WTC11 (cell line): ENCODE measurements at regions not wholly inside any gene's neighbourhood (a gene's known extent, or its start where the extent isn't known, plus 50 kb on each side); places are given as distances from the start of the nearest gene placed in this dataset.

Source experiments
- ATAC-seq: fragments of 200-7000 bp; cut with Tn5 transposase; 2 replicates; pipeline ENCODE4 v1.10.0; 2021; ENCODE audit warnings: mild to moderate bottlenecking, moderate library complexity
- CTCF ChIA-PET: fragments of 300-600 bp; sonication (Branson Sonifier 250); formaldehyde crosslinking; loops from one replicate; lab custom pipeline; 2021; ENCODE audit warnings: antibody characterized with exemption; lab: Charles Lee
- POLR2A ChIA-PET: fragments of 350-600 bp; sonication (Branson Sonifier 250); formaldehyde crosslinking; loops from one replicate; lab custom pipeline; 2021; ENCODE audit warnings: antibody characterized with exemption; lab: Charles Lee
- DNase-seq: peaks from one replicate; pipeline ENCODE4 v3.0.0; 2021; ENCODE audit warnings: low spot score
- H3K27ac Mint-ChIP-seq: 2 replicates; pipeline ENCODE4 v1.8.0; 2021; ENCODE audit warnings: mixed read lengths
- H3K27me3 Mint-ChIP-seq: 2 replicates; pipeline ENCODE4 v1.8.0; 2021; ENCODE audit warnings: low read depth, mild to moderate bottlenecking, moderate library complexity, mixed read lengths
- H3K36me3 Mint-ChIP-seq: 2 replicates; pipeline ENCODE4 v1.8.0; 2021; ENCODE audit warnings: mixed read lengths
- H3K4me1 Mint-ChIP-seq: 2 replicates; pipeline ENCODE4 v1.8.0; 2022; ENCODE audit warnings: mixed read lengths
- H3K4me3 Mint-ChIP-seq: 2 replicates; pipeline ENCODE4 v1.8.0; 2021; ENCODE audit warnings: mild to moderate bottlenecking, moderate library complexity, mixed read lengths
- H3K9me3 Mint-ChIP-seq: 2 replicates; pipeline ENCODE4 v1.8.0; 2021; ENCODE audit warnings: mixed read lengths
- ELF4 ChIP-seq: sonication (generic); formaldehyde crosslinking; IDR thresholded peaks from 2 replicates; pipeline ENCODE4 v1.8.1; 2022; ENCODE audit warnings: low read depth, mild to moderate bottlenecking, moderate library complexity, missing genetic modification reagents
- ESRRA ChIP-seq: sonication (generic); formaldehyde crosslinking; IDR thresholded peaks from 2 replicates; pipeline ENCODE4 v1.8.1; 2022; ENCODE audit warnings: mild to moderate bottlenecking, missing genetic modification reagents, borderline replicate concordance
- GTF2I ChIP-seq: fragments of 250-450 bp; sonication (Bioruptor Pico); conservative IDR thresholded peaks from 2 replicates; pipeline ENCODE4 v1.4.0; 2021; ENCODE audit warnings: mild to moderate bottlenecking
- HMGA2 ChIP-seq: fragments of 250-450 bp; sonication (Bioruptor Pico); IDR thresholded peaks from 2 replicates; pipeline ENCODE4 v1.4.0; 2021; ENCODE audit warnings: mild to moderate bottlenecking, moderate library complexity
- JUN ChIP-seq: sonication (generic); formaldehyde crosslinking; IDR thresholded peaks from 2 replicates; pipeline ENCODE4 v1.8.0; 2023; ENCODE audit warnings: mild to moderate bottlenecking, missing genetic modification reagents
- KAT7 ChIP-seq: sonication (generic); formaldehyde crosslinking; IDR thresholded peaks from 2 replicates; pipeline ENCODE4 v1.8.1; 2023; ENCODE audit warnings: missing genetic modification reagents, mild to moderate bottlenecking, borderline replicate concordance
- NFATC4 ChIP-seq: fragments of 250-450 bp; sonication (Bioruptor Pico); IDR thresholded peaks from 2 replicates; pipeline ENCODE4 v1.9.0; 2021; ENCODE audit warnings: mild to moderate bottlenecking
- NR3C1 ChIP-seq: sonication (generic); formaldehyde crosslinking; conservative IDR thresholded peaks from 2 replicates; pipeline ENCODE4 v1.8.1; 2023; ENCODE audit warnings: low read depth, mild to moderate bottlenecking, missing genetic modification reagents
- SMAD3 ChIP-seq: sonication (generic); formaldehyde crosslinking; IDR thresholded peaks from 2 replicates; pipeline ENCODE4 v1.8.0; 2022; ENCODE audit warnings: missing genetic modification reagents, mild to moderate bottlenecking, borderline replicate concordance
- SOX15 ChIP-seq: fragments of 250-450 bp; sonication (Bioruptor Pico); IDR thresholded peaks from 2 replicates; pipeline ENCODE4 v1.9.0; 2021; ENCODE audit warnings: mild to moderate bottlenecking
- SP1 ChIP-seq: sonication (generic); formaldehyde crosslinking; conservative IDR thresholded peaks from 2 replicates; pipeline ENCODE4 v1.8.1; 2022; ENCODE audit warnings: missing genetic modification reagents
- TEAD1 ChIP-seq: sonication (generic); formaldehyde crosslinking; IDR thresholded peaks from 2 replicates; pipeline ENCODE4 v1.8.0; 2022; ENCODE audit warnings: mild to moderate bottlenecking, missing genetic modification reagents
- TP53 ChIP-seq: sonication (generic); formaldehyde crosslinking; IDR thresholded peaks from 2 replicates; pipeline ENCODE4 v1.8.1; 2023; ENCODE audit warnings: mild to moderate bottlenecking, missing genetic modification reagents
- ZNF138 ChIP-seq: sonication (generic); formaldehyde crosslinking; conservative IDR thresholded peaks from 2 replicates; pipeline ENCODE4 v1.8.1; 2022; ENCODE audit warnings: mild to moderate bottlenecking, moderate library complexity, missing genetic modification reagents
- ZNF263 ChIP-seq: sonication (generic); formaldehyde crosslinking; IDR thresholded peaks from 2 replicates; pipeline ENCODE4 v1.8.1; 2022; ENCODE audit warnings: low read depth, mild to moderate bottlenecking, moderate library complexity, missing genetic modification reagents
- TF ChIP-seq, protein P1 (sequence below): sonication (generic); formaldehyde crosslinking; IDR thresholded peaks from 2 replicates; pipeline ENCODE4 v1.8.1; 2022; ENCODE audit warnings: low read depth, mild to moderate bottlenecking, moderate library complexity, missing genetic modification reagents, borderline replicate concordance
- TF ChIP-seq, protein P2 (sequence below): fragments of 200-600 bp; IDR thresholded peaks from 2 replicates; pipeline ENCODE4 v1.8.0; 2022; ENCODE audit warnings: antibody characterized with exemption
- TF ChIP-seq, protein P3 (sequence below): fragments of 250-450 bp; sonication (Bioruptor Pico); IDR thresholded peaks from 2 replicates; pipeline ENCODE4 v1.9.0; 2021; ENCODE audit warnings: mild to moderate bottlenecking, borderline replicate concordance
- TF ChIP-seq, protein P4 (sequence below): sonication (generic); formaldehyde crosslinking; IDR thresholded peaks from 2 replicates; pipeline ENCODE4 v1.8.1; 2023; ENCODE audit warnings: mild to moderate bottlenecking, missing genetic modification reagents, moderate library complexity
- TF ChIP-seq, protein P5 (sequence below): sonication (generic); formaldehyde crosslinking; IDR thresholded peaks from 2 replicates; pipeline ENCODE4 v1.8.1; 2022; ENCODE audit warnings: mild to moderate bottlenecking, moderate library complexity, missing genetic modification reagents

DNA sequence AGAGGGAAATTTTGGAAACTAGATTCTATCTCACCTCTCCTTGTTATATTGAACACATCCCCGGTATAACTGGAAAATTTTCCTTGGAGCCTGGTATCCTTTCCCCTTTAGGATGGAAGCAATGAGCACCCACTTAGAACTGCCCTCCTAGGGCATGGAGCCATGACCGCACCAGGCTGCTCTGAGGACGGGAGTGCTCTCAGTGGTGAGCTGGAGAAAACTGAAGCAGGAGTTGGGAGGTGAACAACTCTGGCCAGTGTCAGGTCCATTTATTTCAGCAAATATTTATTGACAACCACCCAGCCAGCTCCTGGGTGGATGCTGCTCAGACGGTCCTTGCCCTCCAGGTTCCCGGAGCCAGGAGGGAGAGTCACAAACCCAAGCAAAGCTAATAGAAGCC, 278.1 kb downstream of the WDR11 start (continued):
- TF ChIP-seq SMAD3 (CRISPR knock-in tag), result no peak

DNA sequence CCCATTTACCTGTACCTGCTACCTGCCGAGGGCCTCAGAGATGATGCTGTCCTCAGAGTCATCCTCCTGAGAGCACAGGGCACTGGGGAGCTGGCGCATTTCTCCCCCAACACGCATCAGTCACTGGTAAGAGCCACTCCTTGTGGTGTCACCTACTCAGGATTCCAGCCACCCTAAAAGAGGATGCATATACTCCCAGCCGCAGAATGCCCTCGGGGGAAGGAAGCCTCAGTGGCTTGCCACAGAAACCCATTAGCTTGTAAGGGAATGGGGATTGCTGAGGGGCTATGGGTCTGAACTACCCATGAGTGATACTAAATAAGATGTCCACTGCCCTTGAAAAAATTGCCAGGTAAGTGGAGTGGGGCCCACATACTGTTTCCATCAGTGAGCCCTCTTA, 279.2 kb downstream of the WDR11 start:
- Mint-ChIP-seq H3K27ac (no peak overlapping the region), H3K36me3 (no peaks in the 10 kb centered on the region)
- CTCF ChIA-PET, result interaction anchor here (2.1 kb wide), 1 partner anchor 181 kb away, joined by 8 read pairs; no protein-coding TSS in a partner anchor
- TF ChIP-seq NR3C1 (CRISPR knock-in tag), result no peak
- no peak for TF ChIP-seq NFATC4 (CRISPR knock-in tag)
- TF ChIP-seq, protein P1, sequence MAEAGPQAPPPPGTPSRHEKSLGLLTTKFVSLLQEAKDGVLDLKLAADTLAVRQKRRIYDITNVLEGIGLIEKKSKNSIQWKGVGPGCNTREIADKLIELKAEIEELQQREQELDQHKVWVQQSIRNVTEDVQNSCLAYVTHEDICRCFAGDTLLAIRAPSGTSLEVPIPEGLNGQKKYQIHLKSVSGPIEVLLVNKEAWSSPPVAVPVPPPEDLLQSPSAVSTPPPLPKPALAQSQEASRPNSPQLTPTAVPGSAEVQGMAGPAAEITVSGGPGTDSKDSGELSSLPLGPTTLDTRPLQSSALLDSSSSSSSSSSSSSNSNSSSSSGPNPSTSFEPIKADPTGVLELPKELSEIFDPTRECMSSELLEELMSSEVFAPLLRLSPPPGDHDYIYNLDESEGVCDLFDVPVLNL, result no peak
- no peak for TF ChIP-seq GTF2I (CRISPR knock-in tag)
- TF ChIP-seq SP1 (CRISPR knock-in tag), result no peak
- TF ChIP-seq ESRRA (CRISPR knock-in tag), result no peak
- TF ChIP-seq ZNF138 (CRISPR knock-in tag), result no peak
- TF ChIP-seq, protein P2, sequence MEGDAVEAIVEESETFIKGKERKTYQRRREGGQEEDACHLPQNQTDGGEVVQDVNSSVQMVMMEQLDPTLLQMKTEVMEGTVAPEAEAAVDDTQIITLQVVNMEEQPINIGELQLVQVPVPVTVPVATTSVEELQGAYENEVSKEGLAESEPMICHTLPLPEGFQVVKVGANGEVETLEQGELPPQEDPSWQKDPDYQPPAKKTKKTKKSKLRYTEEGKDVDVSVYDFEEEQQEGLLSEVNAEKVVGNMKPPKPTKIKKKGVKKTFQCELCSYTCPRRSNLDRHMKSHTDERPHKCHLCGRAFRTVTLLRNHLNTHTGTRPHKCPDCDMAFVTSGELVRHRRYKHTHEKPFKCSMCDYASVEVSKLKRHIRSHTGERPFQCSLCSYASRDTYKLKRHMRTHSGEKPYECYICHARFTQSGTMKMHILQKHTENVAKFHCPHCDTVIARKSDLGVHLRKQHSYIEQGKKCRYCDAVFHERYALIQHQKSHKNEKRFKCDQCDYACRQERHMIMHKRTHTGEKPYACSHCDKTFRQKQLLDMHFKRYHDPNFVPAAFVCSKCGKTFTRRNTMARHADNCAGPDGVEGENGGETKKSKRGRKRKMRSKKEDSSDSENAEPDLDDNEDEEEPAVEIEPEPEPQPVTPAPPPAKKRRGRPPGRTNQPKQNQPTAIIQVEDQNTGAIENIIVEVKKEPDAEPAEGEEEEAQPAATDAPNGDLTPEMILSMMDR, result no peak
- no peak for TF ChIP-seq TEAD1 (CRISPR knock-in tag)
- TF ChIP-seq TP53, result no peak
- no peak for TF ChIP-seq HMGA2
- TF ChIP-seq, all 79 proteins: peak for 0
- ATAC-seq (no peak), DNase-seq (no peak)
- Mint-ChIP-seq H3K4me1 (no peaks in the 10 kb centered on the region), H3K27me3 (no peaks in the 10 kb centered on the region), H3K4me3 (no peak overlapping the region), H3K9me3 (no peaks in the 10 kb centered on the region)
- POLR2A ChIA-PET, result no interaction called here

DNA sequence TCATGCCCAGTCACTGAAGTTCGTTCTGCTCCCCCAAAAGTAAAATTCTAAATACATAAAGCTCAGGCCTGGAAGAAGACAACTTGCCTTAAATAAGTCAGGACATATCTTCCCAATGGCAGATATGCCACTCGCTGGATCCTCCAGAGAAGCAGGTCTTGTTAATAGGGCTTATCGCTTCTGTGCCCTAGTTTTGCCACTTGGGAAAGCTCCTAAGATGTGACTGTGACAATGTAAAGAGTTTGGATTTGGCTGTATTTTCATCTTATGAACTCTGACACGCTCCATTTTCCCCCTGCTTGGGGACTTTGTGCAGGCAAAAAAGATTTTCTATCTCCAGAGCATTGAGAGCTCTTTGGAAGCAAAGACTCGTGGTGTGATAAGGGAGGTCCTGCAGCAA, 279.9 kb downstream of the WDR11 start:
- CTCF ChIA-PET, result interaction anchor here (2.1 kb wide), 1 partner anchor 182 kb away, joined by 8 read pairs; no protein-coding TSS in a partner anchor
- Mint-ChIP-seq H3K9me3 (no peaks in the 10 kb centered on the region), H3K4me3 (no peak overlapping the region)
- ATAC-seq, result no peak
- no peak for TF ChIP-seq ELF4 (CRISPR knock-in tag)
- TF ChIP-seq, protein P3, sequence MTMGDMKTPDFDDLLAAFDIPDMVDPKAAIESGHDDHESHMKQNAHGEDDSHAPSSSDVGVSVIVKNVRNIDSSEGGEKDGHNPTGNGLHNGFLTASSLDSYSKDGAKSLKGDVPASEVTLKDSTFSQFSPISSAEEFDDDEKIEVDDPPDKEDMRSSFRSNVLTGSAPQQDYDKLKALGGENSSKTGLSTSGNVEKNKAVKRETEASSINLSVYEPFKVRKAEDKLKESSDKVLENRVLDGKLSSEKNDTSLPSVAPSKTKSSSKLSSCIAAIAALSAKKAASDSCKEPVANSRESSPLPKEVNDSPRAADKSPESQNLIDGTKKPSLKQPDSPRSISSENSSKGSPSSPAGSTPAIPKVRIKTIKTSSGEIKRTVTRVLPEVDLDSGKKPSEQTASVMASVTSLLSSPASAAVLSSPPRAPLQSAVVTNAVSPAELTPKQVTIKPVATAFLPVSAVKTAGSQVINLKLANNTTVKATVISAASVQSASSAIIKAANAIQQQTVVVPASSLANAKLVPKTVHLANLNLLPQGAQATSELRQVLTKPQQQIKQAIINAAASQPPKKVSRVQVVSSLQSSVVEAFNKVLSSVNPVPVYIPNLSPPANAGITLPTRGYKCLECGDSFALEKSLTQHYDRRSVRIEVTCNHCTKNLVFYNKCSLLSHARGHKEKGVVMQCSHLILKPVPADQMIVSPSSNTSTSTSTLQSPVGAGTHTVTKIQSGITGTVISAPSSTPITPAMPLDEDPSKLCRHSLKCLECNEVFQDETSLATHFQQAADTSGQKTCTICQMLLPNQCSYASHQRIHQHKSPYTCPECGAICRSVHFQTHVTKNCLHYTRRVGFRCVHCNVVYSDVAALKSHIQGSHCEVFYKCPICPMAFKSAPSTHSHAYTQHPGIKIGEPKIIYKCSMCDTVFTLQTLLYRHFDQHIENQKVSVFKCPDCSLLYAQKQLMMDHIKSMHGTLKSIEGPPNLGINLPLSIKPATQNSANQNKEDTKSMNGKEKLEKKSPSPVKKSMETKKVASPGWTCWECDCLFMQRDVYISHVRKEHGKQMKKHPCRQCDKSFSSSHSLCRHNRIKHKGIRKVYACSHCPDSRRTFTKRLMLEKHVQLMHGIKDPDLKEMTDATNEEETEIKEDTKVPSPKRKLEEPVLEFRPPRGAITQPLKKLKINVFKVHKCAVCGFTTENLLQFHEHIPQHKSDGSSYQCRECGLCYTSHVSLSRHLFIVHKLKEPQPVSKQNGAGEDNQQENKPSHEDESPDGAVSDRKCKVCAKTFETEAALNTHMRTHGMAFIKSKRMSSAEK (CRISPR knock-in tag), result no peak
- TF ChIP-seq ZNF138 (CRISPR knock-in tag), result no peak
- TF ChIP-seq, protein P4, sequence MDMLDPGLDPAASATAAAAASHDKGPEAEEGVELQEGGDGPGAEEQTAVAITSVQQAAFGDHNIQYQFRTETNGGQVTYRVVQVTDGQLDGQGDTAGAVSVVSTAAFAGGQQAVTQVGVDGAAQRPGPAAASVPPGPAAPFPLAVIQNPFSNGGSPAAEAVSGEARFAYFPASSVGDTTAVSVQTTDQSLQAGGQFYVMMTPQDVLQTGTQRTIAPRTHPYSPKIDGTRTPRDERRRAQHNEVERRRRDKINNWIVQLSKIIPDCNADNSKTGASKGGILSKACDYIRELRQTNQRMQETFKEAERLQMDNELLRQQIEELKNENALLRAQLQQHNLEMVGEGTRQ (CRISPR knock-in tag), result no peak
- no peak for TF ChIP-seq KAT7 (CRISPR knock-in tag)
- TF ChIP-seq TEAD1 (CRISPR knock-in tag), result no peak
- TF ChIP-seq SOX15 (CRISPR knock-in tag), result no peak
- no peak for TF ChIP-seq ZNF263 (CRISPR knock-in tag)
- TF ChIP-seq, protein P5, sequence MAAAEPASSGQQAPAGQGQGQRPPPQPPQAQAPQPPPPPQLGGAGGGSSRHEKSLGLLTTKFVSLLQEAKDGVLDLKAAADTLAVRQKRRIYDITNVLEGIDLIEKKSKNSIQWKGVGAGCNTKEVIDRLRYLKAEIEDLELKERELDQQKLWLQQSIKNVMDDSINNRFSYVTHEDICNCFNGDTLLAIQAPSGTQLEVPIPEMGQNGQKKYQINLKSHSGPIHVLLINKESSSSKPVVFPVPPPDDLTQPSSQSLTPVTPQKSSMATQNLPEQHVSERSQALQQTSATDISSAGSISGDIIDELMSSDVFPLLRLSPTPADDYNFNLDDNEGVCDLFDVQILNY (CRISPR knock-in tag), result no peak
- no peak for TF ChIP-seq JUN
- TF ChIP-seq, all 79 proteins: peak for 0
- H3K4me1 Mint-ChIP-seq, result no peaks in the 10 kb centered on the region
- no peaks in the 10 kb centered on the region for H3K36me3 Mint-ChIP-seq
- DNase-seq, result no peak
- no peak overlapping the region for H3K27ac Mint-ChIP-seq
- POLR2A ChIA-PET, result no interaction called here
- H3K27me3 Mint-ChIP-seq, result no peaks in the 10 kb centered on the region
